HL-60 (cell line): ENCODE measurements at regions not wholly inside any gene's neighbourhood (a gene's known extent, or its start where the extent isn't known, plus 50 kb on each side); places are given as distances from the start of the nearest gene placed in this dataset.

Experiments
- GABPA ChIP-seq: IDR thresholded peaks from 2 replicates; pipeline ENCODE4 v1.6.1; 2012; ENCODE audit warnings: low read depth
- POLR2AphosphoS5 ChIP-seq: IDR thresholded peaks from 2 replicates; pipeline ENCODE4 v1.6.1; 2012; ENCODE audit warnings: low read depth
- SPI1 ChIP-seq: IDR thresholded peaks from 2 replicates; pipeline ENCODE4 v1.6.1; 2012; ENCODE audit warnings: low read depth, mild to moderate bottlenecking, borderline replicate concordance
- TF ChIP-seq, protein P1 (sequence below): IDR thresholded peaks from one replicate; pipeline ENCODE4 v1.5.1; 2011; ENCODE audit warnings: low read length, control low read depth, inconsistent platforms; ENCODE audit not compliant: insufficient read depth
- TF ChIP-seq, protein P2 (sequence below): IDR thresholded peaks from 2 replicates; pipeline ENCODE4 v1.6.1; 2012; ENCODE audit warnings: low read depth; ENCODE audit not compliant: insufficient replicate concordance

DNA sequence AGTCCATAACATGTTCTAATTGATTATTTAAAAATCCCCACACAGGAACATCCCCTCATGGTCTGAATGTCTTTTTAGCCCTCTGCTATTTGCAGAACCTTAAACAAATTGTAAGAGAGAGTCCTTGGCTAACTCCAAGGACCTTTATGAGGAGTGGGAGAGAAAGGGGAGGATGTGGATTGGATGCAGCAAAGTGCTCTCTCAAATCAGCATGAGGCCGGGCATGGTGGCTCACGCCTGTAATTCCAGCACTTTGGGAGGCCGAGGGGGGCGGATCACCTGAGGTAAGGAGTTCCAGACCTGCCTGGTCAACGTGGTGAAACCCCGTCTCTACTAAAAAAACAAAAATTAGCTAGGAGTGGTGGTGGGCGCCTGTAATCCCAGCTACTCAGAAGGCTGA is 154.8 kb downstream of the TGFB2 start:
- TF ChIP-seq POLR2AphosphoS5 (no peak), GABPA (no peak), SPI1 (no peak)
- TF ChIP-seq, protein P1, sequence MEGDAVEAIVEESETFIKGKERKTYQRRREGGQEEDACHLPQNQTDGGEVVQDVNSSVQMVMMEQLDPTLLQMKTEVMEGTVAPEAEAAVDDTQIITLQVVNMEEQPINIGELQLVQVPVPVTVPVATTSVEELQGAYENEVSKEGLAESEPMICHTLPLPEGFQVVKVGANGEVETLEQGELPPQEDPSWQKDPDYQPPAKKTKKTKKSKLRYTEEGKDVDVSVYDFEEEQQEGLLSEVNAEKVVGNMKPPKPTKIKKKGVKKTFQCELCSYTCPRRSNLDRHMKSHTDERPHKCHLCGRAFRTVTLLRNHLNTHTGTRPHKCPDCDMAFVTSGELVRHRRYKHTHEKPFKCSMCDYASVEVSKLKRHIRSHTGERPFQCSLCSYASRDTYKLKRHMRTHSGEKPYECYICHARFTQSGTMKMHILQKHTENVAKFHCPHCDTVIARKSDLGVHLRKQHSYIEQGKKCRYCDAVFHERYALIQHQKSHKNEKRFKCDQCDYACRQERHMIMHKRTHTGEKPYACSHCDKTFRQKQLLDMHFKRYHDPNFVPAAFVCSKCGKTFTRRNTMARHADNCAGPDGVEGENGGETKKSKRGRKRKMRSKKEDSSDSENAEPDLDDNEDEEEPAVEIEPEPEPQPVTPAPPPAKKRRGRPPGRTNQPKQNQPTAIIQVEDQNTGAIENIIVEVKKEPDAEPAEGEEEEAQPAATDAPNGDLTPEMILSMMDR = no peak
- TF ChIP-seq, protein P2, sequence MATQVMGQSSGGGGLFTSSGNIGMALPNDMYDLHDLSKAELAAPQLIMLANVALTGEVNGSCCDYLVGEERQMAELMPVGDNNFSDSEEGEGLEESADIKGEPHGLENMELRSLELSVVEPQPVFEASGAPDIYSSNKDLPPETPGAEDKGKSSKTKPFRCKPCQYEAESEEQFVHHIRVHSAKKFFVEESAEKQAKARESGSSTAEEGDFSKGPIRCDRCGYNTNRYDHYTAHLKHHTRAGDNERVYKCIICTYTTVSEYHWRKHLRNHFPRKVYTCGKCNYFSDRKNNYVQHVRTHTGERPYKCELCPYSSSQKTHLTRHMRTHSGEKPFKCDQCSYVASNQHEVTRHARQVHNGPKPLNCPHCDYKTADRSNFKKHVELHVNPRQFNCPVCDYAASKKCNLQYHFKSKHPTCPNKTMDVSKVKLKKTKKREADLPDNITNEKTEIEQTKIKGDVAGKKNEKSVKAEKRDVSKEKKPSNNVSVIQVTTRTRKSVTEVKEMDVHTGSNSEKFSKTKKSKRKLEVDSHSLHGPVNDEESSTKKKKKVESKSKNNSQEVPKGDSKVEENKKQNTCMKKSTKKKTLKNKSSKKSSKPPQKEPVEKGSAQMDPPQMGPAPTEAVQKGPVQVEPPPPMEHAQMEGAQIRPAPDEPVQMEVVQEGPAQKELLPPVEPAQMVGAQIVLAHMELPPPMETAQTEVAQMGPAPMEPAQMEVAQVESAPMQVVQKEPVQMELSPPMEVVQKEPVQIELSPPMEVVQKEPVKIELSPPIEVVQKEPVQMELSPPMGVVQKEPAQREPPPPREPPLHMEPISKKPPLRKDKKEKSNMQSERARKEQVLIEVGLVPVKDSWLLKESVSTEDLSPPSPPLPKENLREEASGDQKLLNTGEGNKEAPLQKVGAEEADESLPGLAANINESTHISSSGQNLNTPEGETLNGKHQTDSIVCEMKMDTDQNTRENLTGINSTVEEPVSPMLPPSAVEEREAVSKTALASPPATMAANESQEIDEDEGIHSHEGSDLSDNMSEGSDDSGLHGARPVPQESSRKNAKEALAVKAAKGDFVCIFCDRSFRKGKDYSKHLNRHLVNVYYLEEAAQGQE = no peak
